HL-60 (cell line): ENCODE measurements at regions not wholly inside any gene's neighbourhood (a gene's known extent, or its start where the extent isn't known, plus 50 kb on each side); places are given as distances from the start of the nearest gene placed in this dataset.

Experiments
- CTCF ChIP-seq: IDR thresholded peaks from one replicate; pipeline ENCODE4 v1.5.1; 2011; ENCODE audit warnings: low read length, control low read depth, inconsistent platforms; ENCODE audit not compliant: insufficient read depth
- POLR2AphosphoS5 ChIP-seq: IDR thresholded peaks from 2 replicates; pipeline ENCODE4 v1.6.1; 2012; ENCODE audit warnings: low read depth

GRCh38 chr2:117656546-117656945, 157.9 kb upstream of the DDX18 start:
- no peak for TF ChIP-seq POLR2AphosphoS5
- no peak for TF ChIP-seq CTCF
